ENCODE measurements at regions not wholly inside any gene's neighbourhood (a gene's known extent, or its start where the extent isn't known, plus 50 kb on each side); places are given as distances from the start of the nearest gene placed in this dataset.

GRCh38 chr2:217523286-217523685 lies 479.5 kb downstream of the TNS1 start:
- no peak overlapping the region for H3K4me3 ChIP-seq (ENCODE audit: low read depth in 2 of 2, low read length in 2 of 2)
- in situ Hi-C loops (cut with HindIII; ENCODE audit: low pct_unique_long_range_greater_than_20kb, low sequenced_read_pairs), result no loop called here
- H3K9me3 ChIP-seq (ENCODE audit: control insufficient read depth, insufficient read depth, low read depth, low read length), result no peaks in the 10 kb centered on the region
- ChIA-PET CTCF (no interaction called here), POLR2A (no interaction called here)
- no peaks in the 10 kb centered on the region for H3K4me1 ChIP-seq (ENCODE audit: control insufficient read depth, insufficient read depth, low read length)
- BruUV-seq (replicated peaks), result no TSS peak
- ATAC-seq (no peak), DNase-seq (ENCODE audit: low read depth, low spot score) (no peak)
- no peaks in the 10 kb centered on the region for H3K27me3 ChIP-seq (ENCODE audit: control insufficient read depth, insufficient read depth, low read length)
- no peaks in the 10 kb centered on the region for H3K36me3 ChIP-seq (ENCODE audit: control insufficient read depth, insufficient read depth, low read length)
- no peak for TF ChIP-seq REST (IDR thresholded peaks at IDR 0.05; ENCODE audit: insufficient read depth in 1 of 2, low read depth in 2 of 2, low read length in 1 of 2)
- no peak for TF ChIP-seq CTCF (IDR thresholded peaks at IDR 0.05)
- TF ChIP-seq POLR2AphosphoS5 (IDR thresholded peaks at IDR 0.05; ENCODE audit: low read depth, low read length), result no peak
- no peak for TF ChIP-seq TCF7L2 (IDR thresholded peaks at IDR 0.05; ENCODE audit: low read depth, low read length)
- TF ChIP-seq SIN3A (IDR thresholded peaks at IDR 0.05; ENCODE audit: borderline replicate concordance, insufficient read depth, low read depth, low read length), result no peak
- intact Hi-C loops (cut with micrococcal nuclease; ENCODE audit: unreplicated experiment), result no loop called here
- no peak overlapping the region for H3K27ac ChIP-seq (ENCODE audit: low read length)

- Histone ChIP-seq H3K27me3 (ENCODE audit: control insufficient read depth, insufficient read depth, low read length) (no peaks in the 10 kb centered on the region), H3K27ac (ENCODE audit: low read length) (no peak overlapping the region), H3K4me3 (ENCODE audit: low read depth in 2 of 2, low read length in 2 of 2) (no peak overlapping the region), H3K9me3 (ENCODE audit: control insufficient read depth, insufficient read depth, low read depth, low read length) (no peaks in the 10 kb centered on the region), H3K4me1 (ENCODE audit: control insufficient read depth, insufficient read depth, low read length) (no peaks in the 10 kb centered on the region), H3K36me3 (ENCODE audit: control insufficient read depth, insufficient read depth, low read length) (no peaks in the 10 kb centered on the region)
- no TSS peak for BruUV-seq (replicated peaks)
- in situ Hi-C loops (cut with HindIII; ENCODE audit: low pct_unique_long_range_greater_than_20kb, low sequenced_read_pairs) (no loop called here), intact Hi-C loops (cut with micrococcal nuclease; ENCODE audit: unreplicated experiment) (no loop called here)
- ATAC-seq, result no peak
- POLR2A ChIA-PET, result no interaction called here
- no peak for DNase-seq (ENCODE audit: low read depth, low spot score)
- CTCF ChIA-PET, result no interaction called here
- TF ChIP-seq SIN3A (IDR thresholded peaks at IDR 0.05; ENCODE audit: borderline replicate concordance, insufficient read depth, low read depth, low read length) (no peak), REST (IDR thresholded peaks at IDR 0.05; ENCODE audit: insufficient read depth in 1 of 2, low read depth in 2 of 2, low read length in 1 of 2) (no peak), POLR2AphosphoS5 (IDR thresholded peaks at IDR 0.05; ENCODE audit: low read depth, low read length) (no peak), TCF7L2 (IDR thresholded peaks at IDR 0.05; ENCODE audit: low read depth, low read length) (no peak), CTCF (IDR thresholded peaks at IDR 0.05) (no peak)
Measured at GRCh38 chr2:217521820-217522219, 481.0 kb downstream of the TNS1 start.

All from Panc1 (cell line).